ENCODE measurements at regions not wholly inside any gene's neighbourhood (a gene's known extent, or its start where the extent isn't known, plus 50 kb on each side); places are given as distances from the start of the nearest gene placed in this dataset.

- Histone ChIP-seq H3K27me3 (no peaks in the 10 kb centered on the region), H3K36me3 (no peaks in the 10 kb centered on the region), H3K4me3 (no peak overlapping the region), H3K9me3 (no peaks in the 10 kb centered on the region), H3K27ac (no peak overlapping the region), H3K4me1 (no peaks in the 10 kb centered on the region)
- TF ChIP-seq POLR2A (IDR thresholded peaks at IDR 0.05) = no peak
- TF ChIP-seq CTCF (IDR thresholded peaks at IDR 0.05) = no peak
- TF ChIP-seq EP300 (IDR thresholded peaks at IDR 0.05; ENCODE audit: low read depth) = no peak
- TF ChIP-seq POLR2AphosphoS5 (IDR thresholded peaks at IDR 0.05) = no peak
- 89% methylated on average over 2 of the region's 2 CpGs for WGBS, 2 donors (ENCODE audit: low coverage in 1 of 2)
- in situ Hi-C loops (cut with MboI; ENCODE audit: low pct_ligation_motif_present in 1 of 4, low pct_unique_long_range_greater_than_20kb in 1 of 4, low sequenced_read_pairs in 3 of 4) (no loop called here), intact Hi-C loops (cut with DNase I; ENCODE audit: low total_unique reads) (no loop called here)
- DNase-seq = no peak
Observed at GRCh38 chr14:26939755-26940154, 341.9 kb upstream of the NOVA1 start.

- H3K9me3 ChIP-seq = no peaks in the 10 kb centered on the region
- H3K36me3 ChIP-seq = no peaks in the 10 kb centered on the region
- no peak overlapping the region for H3K27ac ChIP-seq
- TF ChIP-seq EP300 (IDR thresholded peaks at IDR 0.05; ENCODE audit: low read depth) (no peak), POLR2A (IDR thresholded peaks at IDR 0.05) (no peak), CTCF (IDR thresholded peaks at IDR 0.05) (no peak), POLR2AphosphoS5 (IDR thresholded peaks at IDR 0.05) (no peak)
- WGBS, 2 donors (ENCODE audit: low coverage in 1 of 2) = 89 to 91% methylated on average over 2 of the region's 2 CpGs
- H3K27me3 ChIP-seq = no peaks in the 10 kb centered on the region
- no peak overlapping the region for H3K4me3 ChIP-seq
- H3K4me1 ChIP-seq = no peaks in the 10 kb centered on the region
- DNase-seq = no peak
- intact Hi-C loops (cut with DNase I; ENCODE audit: low total_unique reads) = no loop called here
- in situ Hi-C loops (cut with MboI; ENCODE audit: low pct_ligation_motif_present in 1 of 4, low pct_unique_long_range_greater_than_20kb in 1 of 4, low sequenced_read_pairs in 3 of 4) = no loop called here
Observed at GRCh38 chr14:26941521-26941920, 343.7 kb upstream of the NOVA1 start.

- TF ChIP-seq EP300 (IDR thresholded peaks at IDR 0.05; ENCODE audit: low read depth) (no peak), CTCF (IDR thresholded peaks at IDR 0.05) (no peak), POLR2A (IDR thresholded peaks at IDR 0.05) (no peak), POLR2AphosphoS5 (IDR thresholded peaks at IDR 0.05) (no peak)
- Histone ChIP-seq H3K27me3 (no peaks in the 10 kb centered on the region), H3K36me3 (no peaks in the 10 kb centered on the region), H3K4me3 (no peak overlapping the region), H3K9me3 (no peaks in the 10 kb centered on the region), H3K4me1 (no peaks in the 10 kb centered on the region), H3K27ac (no peak overlapping the region)
- in situ Hi-C loops (cut with MboI; ENCODE audit: low pct_ligation_motif_present in 1 of 4, low pct_unique_long_range_greater_than_20kb in 1 of 4, low sequenced_read_pairs in 3 of 4) = no loop called here
- 36 to 78% methylated on average over 1 of the region's 1 CpG for WGBS, 2 donors (ENCODE audit: low coverage in 1 of 2)
- intact Hi-C loops (cut with DNase I; ENCODE audit: low total_unique reads) = no loop called here
- no peak for DNase-seq
Observed at GRCh38 chr14:26947265-26947664, 349.4 kb upstream of the NOVA1 start.

- no peaks in the 10 kb centered on the region for H3K4me1 ChIP-seq
- H3K27ac ChIP-seq = no peak overlapping the region
- in situ Hi-C loops (cut with MboI; ENCODE audit: low pct_ligation_motif_present in 1 of 4, low pct_unique_long_range_greater_than_20kb in 1 of 4, low sequenced_read_pairs in 3 of 4) (no loop called here), intact Hi-C loops (cut with DNase I; ENCODE audit: low total_unique reads) (loop anchor here (5.0 kb wide), 1 partner anchor 123 kb away; no protein-coding TSS in a partner anchor)
- no peaks in the 10 kb centered on the region for H3K36me3 ChIP-seq
- no peaks in the 10 kb centered on the region for H3K9me3 ChIP-seq
- DNase-seq = no peak
- TF ChIP-seq CTCF (IDR thresholded peaks at IDR 0.05) = no peak
- no peak for TF ChIP-seq POLR2A (IDR thresholded peaks at IDR 0.05)
- no peak for TF ChIP-seq POLR2AphosphoS5 (IDR thresholded peaks at IDR 0.05)
- no peak for TF ChIP-seq EP300 (IDR thresholded peaks at IDR 0.05; ENCODE audit: low read depth)
- H3K27me3 ChIP-seq = no peaks in the 10 kb centered on the region
- H3K4me3 ChIP-seq = no peak overlapping the region
- 56 to 72% methylated on average over 1 to 2 of the region's 2 CpGs for WGBS, 2 donors (ENCODE audit: low coverage in 1 of 2)
Observed at GRCh38 chr14:26959437-26959836, 361.6 kb upstream of the NOVA1 start.
